ENCODE measurements at regions not wholly inside any gene's neighbourhood (a gene's known extent, or its start where the extent isn't known, plus 50 kb on each side); places are given as distances from the start of the nearest gene placed in this dataset.
A peak's percentile ranks its signal among the peaks of the same experiment; 100 is the strongest.
"Not testable (repeated sequence)": the region's sequence is repeated elsewhere in the genome, so short reads cannot be mapped to it uniquely, and the experiment has no call there.

DNA sequence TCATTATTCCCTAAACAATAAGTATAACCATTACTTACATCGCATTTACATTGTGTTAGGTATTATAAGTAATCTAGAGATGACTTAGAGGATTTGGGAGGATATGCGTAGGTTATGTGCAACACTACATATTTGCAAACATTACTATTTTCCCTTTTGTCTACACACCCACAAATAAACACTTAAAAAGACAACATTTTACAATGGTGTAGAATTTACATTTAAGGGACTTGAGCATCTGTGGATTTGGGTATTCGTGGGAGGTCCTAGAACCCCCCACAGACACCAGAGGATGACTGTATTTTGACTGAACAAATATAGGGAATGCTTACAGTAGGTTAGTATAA lies 220.2 kb upstream of the MYO3A start:
- no peak for DNase-seq (ENCODE audit: low spot score)

DNA sequence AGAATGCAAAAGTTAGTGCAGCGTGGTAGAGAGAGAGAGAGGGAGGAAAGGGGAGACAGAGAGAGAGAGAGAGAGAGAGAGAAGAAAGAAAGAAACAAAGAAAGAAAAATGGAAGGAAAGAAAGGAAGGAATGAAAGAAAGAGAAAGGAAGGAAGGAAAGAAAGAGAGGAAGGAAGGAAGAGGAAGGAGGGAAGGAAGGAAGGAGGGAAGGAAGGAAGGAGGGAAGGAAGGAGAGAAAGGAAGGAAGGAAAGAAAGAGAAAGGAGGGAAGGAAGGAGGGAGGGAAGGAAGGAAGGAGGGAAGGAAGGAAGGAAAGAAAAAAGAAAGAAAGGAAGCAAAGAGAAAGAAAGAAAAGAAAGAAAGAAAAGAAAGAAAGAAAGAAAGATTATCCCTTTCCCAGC lies 209.8 kb upstream of the MYO3A start:
- no peak for DNase-seq (ENCODE audit: low spot score)

DNA sequence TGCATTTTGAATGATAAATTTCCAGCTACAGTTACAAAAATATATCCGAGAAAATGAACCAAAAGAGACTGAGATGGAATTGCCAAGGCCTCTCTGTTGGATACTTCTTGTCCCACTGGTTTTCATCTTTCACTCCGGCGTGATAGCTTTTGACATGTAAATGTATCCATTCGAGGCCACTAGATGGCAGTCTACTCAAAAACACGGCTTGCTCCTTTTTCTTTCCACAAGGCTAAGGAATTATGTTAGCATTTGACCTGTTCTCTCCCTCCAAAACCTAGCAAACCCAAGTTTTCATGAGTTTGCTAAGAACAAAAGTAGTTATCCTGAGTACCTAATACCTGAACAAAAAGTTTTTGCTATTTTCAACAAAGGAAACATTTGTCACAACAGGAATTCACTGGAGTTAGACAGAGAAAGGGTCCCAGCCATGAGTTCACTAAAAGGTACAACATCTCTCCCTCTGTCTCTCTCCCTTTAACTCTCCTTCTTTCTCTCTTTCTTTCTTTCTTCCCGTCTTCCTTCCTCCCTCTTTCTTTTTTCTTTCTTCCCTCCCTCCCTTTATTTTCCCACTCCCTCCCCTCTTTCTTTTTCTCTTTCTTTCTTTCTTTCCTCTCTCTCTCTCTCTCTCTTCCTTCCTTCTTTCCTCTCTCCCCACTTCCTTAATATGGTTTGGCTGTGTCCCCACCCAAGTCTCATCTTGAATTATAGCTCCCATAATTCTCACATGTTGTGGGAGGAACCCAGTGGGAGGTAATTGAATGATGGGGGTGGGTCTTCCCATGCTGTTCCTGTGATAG lies 207.9 kb upstream of the MYO3A start:
- DNase-seq (ENCODE audit: low spot score) = peak; percentile 38

DNA sequence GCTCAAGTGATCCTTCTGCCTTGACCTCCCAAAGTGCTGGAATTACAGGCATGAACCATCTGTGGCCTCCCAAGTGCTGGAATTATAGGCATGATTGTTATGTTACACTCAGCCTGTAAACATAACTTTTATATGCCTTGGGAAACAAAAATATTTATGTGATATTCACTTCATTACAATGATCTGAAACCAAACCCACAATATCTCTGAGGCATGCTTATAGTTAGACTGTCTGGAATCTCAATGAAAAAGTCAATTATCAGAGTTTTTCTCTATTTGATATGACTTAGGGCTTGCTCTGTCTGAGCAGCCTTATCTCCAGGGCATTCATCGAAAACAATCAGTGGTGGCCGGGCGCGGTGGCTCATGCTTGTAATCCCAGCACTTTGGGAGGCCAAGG lies 195.3 kb upstream of the MYO3A start:
- no peak for DNase-seq (ENCODE audit: low spot score)

DNA sequence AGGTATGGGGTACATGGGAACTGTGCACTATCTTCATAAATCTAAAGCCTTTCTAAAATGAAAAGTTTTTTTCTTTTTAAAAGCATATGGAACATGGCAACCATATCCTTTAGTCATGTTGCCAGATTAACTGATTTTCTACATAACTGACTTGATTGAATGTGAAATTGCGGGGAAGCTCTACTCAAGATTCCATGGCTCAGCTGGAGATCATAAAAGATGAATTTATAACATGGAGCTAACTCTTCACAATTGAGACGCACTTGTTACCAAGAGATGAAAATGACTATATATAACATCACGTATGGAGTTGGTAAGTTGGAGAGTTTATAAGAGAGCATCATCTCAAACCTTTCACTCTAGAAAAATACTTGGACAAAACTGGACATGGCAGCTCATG lies 190.2 kb upstream of the MYO3A start:
- DNase-seq (ENCODE audit: low spot score) = no peak

DNA sequence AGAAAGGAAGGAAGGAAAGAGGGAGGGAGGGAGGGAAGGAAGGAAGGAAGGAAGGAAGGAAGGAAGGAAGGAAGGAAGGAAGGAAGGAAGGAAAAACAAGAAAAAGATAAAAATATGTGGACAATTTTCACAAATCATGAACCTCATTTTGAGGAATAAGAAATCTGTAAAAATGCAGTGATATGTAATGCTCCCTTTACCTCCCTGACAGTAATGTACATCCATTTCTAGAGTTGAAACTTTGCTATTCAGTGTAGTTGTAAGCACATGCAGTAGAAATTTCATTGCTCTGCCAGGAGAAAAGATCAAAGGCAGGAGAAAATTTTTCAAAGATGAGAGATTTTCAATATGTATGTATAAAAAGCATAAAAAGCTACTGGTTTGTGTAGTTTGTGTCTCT lies 189.5 kb upstream of the MYO3A start:
- DNase-seq (ENCODE audit: low spot score) = no peak

DNA sequence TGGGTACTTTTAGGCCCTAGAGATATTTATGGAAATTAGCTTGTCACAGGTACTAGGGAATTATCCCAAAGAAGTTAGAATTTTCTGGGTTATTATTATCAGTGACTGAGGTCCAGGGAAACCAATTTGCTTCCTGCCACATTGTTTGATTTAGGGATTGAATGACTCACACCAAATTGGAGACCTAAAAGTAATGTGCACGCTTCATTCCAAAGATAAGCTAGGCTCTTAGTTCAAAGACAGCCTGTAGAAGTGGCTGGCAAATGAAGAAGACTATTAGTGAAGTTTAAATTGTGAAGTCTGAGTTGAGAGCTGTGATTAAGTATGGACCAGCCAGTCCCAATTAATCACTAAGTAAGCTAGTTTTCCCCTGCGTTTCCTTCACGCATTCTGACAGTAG lies 188.1 kb upstream of the MYO3A start:
- DNase-seq (ENCODE audit: low spot score) = no peak

DNA sequence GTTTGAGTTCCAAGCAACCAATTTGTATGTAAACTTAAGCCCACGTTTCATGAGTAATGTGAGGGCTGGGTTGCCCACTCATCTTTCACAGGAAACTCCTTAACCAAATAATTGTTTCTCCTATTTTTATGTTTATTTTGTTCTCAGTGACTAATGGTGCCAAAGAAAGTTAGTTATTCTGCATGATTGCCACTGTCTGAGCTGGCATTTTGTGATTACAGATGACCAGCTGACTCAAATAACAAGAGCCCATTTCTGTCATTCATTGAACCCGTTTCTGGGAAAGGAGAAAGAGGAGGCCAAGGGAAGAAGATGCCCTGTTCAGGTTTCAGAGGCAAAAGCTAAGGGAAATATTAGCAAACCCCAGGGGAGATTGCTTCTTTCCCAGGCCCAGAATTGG lies 186.9 kb upstream of the MYO3A start:
- DNase-seq (ENCODE audit: low spot score) = no peak

DNA sequence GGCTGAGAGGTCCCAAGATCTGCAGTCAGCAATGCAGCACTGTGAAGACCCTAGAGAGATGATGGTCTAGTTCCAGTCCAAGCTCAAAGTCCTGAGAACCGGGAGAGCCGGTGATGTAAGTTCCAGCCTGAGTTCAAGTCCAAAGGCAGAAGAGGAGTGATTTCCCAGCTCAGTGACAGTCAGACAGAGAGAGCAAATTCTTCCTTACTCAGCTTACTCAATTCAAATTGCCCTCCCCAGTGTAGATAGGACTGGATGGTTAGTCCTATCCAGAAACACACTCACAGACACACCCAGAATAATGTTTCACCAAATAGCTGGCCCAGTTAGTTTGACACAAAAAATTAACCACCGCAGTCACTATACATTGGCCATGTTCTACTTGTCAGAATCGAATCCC lies 185.5 kb upstream of the MYO3A start:
- DNase-seq (ENCODE audit: low spot score) = no peak

DNA sequence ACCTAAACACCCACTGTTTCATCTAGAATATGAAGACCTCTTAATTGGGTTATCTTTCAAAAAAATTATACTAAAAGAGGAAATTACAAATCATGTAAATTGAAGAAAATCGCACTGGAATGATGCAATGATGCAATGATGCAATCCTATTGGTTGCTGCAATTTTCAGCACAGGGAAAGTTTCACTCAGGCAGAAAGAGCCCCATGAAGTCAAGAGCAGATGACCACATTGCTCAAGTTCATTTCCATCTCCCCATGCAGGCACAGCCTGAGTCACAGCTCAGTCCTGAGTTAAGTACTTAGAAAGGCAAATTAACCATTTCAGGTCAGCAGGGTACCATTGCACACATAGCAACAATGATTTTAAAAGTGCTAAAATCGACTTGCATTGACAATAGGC lies 180.3 kb upstream of the MYO3A start:
- DNase-seq (ENCODE audit: low spot score) = no peak

DNA sequence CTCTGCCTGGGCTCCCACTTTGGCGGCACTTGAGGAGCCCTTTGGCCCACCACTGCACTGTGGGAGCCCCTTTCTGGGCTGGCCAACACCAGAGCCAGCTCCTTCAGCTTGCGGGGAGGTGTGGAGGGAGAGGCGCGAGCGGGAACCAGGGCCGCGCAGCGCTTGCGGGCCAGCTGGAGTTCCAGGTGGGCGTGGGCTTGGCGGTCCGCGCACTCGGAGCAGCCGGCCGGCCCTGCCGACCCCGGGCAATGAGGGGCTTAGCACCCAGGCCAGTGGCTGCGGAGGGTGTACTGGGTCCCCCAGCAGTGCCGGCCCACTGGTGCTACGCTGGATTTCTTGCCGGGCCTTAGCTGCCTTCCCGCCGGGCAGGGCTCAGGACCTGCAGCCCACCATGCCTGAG lies 178.2 kb upstream of the MYO3A start:
- DNase-seq (ENCODE audit: low spot score) = not testable (repeated sequence)

DNA sequence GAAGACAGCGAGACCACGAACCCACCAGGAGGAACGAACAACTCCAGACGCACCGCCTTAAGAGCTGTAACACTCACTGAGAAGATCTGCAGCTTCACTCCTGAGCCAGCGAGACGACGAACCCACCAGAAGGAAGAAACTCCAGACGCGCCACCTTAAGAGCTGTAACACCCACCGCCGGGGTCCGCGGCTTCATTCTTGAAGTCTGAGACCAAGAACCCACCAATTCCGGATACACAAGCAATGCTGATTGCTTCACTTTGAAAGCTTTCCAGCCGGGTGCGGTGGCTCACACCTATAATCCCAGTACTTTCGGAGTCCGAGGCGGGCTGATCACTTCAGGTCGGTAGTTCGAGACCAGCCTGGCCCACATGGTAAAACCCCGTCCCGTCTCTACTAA lies 177.2 kb upstream of the MYO3A start:
- DNase-seq (ENCODE audit: low spot score) = no peak

DNA sequence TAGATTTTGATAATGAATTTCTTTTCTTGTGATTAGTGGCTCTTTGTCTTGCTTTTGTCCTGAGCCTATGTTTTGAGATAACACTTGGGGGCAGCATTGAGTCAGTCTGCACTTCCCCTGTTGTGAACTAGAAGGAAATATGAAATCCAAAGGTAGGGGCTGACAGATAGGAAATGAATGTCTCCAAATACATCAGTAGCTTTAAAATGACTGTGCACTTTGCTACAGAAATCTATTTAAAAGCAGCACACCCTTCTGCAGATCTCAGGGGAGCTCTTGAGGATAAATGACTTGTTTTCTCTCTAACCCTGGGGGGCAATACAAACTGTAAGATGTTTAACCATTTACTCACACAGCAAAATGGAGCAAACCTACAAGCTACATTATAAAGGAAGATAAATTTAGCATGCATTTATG lies 176.0 kb upstream of the MYO3A start:
- no peak for DNase-seq (ENCODE audit: low spot score)

DNA sequence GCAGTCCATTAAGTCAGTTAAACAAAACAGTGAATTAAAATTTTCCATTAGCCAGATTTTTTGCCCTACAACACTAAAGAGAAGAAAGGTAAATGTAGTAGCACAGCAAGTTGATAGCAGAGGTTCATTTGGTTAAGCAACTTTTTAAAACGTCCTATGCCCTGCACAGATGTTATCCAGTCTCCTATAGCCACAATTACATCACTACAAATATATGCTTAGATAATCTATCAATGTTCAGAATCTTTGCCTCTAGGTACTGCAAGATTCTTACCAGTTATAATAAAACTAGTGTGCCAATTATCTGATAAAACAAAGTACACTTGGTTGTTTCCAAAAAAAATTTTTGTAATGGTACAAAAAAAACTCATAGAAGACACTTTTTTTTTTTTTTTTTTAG lies 175.5 kb upstream of the MYO3A start:
- no peak for DNase-seq (ENCODE audit: low spot score)

DNA sequence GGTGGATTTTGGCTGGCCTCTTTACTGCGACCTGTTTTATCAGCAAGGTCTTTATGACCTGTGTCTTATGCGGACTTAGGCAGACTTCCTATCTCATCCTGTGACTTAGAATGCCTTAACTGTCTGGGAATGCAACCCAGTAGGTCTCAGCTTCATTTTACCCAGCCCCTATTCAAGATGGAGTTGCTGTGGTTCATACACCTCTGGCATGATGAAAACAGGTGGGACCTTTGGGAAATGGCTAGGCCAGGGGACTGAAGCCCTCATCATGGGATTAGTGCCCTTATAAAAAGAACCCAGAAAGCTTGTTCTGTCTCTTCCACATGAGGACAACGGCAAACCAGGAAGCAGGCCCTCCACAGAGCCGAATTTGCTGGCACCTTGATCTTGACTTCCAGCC lies 172.1 kb upstream of the MYO3A start:
- no peak for DNase-seq (ENCODE audit: low spot score)

DNA sequence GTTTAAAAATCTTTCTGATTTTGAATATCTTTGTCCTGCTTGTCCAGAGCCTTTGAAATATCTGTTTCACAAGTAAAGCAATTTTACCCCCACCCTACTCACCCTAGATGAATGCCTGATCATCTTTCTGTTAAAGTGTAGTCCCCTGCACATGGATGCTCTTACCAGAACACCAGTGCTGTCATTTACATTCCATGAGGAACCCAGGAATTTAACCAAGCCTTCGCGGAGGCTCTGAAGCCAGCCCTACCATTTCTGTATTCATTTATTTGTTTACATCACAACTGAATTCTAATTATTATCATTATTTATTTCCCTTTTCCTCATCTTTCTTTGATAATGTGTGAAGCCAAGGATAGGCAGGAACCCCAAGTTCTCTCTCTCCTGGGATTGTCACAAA lies 167.8 kb upstream of the MYO3A start:
- DNase-seq (ENCODE audit: low spot score) = no peak

DNA sequence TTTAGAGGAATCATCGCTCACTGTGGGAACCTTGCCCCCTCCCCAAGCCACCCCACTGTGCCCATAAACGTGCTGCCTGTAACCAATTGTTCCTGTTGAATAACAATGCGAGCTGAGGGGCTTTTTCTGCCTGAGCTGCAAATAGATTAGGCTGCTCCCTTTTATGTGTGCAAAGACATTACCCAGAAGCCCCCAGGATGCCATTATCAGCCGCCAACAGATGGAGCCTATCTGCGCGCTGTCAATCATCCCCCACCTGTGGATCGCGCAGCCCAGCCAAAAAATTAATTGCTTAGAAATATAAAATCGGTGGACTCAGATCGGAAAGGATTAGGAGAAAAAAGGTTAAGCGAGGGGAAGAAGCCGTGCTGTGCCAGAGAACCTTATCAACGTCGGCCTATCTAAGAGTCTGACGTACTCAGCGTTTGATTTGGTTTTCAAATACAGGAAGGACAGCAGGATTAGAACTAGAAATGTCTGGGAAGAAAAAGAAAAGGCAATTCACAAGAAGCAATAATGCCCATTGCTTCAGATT lies 167.3 kb upstream of the MYO3A start:
- no peak for DNase-seq (ENCODE audit: low spot score)

DNA sequence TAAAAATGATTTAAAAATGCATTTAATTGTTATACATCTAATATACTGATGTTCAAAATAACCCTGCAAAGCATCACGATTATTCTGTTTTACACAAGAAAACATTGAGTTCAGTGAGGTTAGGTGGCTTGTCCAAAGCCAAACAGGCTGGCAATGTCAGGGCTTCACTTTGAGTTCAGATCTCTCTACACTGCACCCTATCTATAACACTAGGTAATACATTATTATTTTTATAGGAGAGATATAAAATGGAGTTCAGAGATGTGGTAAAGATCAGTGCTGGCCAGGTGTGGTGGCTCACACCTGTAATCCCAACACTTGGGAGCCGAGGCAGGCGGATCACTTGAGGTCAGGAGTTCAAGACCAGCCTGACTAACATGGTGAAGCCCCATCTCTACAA lies 165.9 kb upstream of the MYO3A start:
- DNase-seq (ENCODE audit: low spot score) = no peak

DNA sequence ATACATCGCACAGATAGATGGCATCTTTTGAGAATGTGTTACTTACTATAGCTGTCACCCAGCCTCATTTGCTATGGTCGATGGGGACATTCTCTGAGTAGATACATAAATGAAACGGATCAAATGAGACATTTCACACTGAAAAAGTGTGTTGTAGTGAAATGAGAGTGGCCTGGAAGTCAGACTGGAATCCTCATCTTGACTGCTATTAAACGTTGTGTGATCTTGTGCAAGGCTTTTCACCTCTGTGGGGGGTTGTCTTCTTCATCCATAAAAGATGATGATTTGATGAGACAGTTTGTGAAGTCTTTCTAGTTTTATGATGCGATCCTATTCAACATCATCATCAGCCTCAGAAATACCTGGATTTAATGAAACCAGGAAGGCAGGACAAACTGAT lies 155.4 kb upstream of the MYO3A start:
- no peak for DNase-seq (ENCODE audit: low spot score)

DNA sequence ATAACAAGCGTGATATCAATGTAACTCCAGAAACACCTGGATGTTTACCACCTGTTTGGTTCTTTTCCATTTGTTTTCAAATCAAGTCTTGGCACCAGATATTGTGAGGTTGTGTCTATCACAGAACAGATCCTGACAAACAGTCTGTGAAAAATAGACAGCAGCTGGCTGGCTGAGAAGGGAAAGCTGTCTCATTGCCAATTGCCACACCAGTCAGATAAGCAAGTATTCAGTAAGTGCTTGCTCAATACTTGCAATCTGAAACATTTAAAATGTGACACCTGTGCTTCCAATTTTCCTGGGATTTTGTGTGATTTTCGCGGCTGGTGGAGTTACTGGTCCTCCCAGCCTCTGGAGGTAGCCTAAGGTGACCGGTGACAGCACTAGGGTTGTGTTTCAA lies 147.9 kb upstream of the MYO3A start:
- DNase-seq (ENCODE audit: low spot score) = no peak

DNA sequence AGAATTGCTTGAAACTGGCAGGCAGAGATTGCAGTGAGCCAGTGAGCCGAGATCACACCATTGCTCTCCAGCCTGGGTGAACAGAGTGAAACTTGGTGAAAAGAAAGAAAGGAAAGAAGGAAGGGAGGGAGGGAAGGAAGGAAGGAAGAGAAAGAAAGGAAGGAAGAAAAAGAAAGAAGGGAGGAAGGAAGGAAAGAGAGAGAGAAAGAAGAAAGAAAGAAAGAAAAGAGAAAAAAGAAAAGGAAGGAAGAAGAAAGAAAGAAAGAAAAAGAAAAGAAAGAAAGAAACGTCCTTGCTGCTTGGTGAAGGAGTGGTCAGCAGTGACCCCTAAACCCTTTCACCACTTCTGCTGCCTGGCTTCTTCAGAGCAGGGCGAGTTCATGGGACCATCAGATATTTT lies 147.1 kb upstream of the MYO3A start:
- no peak for DNase-seq (ENCODE audit: low spot score)

DNA sequence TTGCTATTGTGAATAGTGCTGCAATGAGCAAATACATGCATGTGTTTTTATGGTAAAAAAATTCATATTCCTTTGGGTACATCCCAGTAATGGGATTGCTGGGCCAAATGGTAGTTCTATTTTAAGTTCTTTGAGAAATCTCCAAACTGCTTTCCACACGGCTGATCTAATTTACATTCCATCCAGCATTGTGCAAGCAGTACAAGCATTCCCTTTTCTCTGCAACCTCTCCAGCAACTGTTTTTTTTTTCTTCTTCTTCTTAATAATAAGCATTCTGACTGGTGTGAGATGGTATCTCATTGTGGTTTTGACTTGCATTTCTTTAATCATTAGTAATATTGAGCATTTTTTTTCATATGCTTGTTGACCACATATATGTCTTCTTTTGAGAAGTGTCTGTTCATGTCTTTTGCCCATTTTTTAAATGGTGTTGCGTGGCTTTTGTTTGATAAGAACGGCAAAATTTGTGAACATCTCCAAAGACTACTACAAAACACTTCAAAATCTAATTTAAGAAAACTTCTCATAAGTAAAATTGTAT lies 136.1 kb upstream of the MYO3A start:
- no peak for DNase-seq (ENCODE audit: low spot score)

DNA sequence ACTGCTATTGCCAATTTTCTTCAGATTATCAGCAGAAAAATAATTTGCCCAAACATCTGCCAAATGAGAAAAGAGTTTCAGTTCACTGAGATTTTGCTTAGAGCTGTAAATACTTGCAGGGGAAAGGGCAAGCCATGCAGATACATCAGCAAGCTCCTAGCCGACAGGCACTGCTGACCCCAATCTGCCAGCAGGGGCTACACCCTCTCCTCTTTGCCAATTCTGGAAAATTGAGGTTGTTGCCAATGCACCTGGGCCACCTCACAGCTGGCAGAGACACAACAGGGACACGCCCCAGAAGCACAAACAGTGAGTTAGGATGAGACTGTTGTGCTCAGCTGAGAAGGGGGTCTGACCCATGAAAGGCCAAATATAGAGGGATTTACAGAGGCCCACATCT lies 129.5 kb upstream of the MYO3A start:
- no peak for DNase-seq (ENCODE audit: low spot score)

DNA sequence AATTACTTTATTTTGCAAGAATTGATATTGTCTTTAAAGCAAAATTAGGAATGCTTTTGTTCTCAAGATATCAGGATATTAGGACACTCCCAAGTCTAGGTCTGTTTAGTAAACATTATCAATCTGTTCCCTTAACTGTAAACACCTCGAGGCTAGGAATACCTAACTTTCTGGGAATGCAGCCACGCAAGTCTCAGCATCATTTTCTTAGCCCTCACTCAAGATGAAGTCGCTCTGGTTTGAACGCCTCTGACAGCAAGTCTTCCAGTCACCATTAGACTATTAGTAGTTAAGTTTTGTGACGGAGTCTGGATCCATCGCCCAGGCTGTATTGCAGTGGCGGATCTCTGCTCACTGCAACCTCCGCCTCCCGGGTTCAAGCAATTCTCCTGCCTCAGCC lies 128.0 kb upstream of the MYO3A start:
- no peak for DNase-seq (ENCODE audit: low spot score)
